GM12878 (cell line): ENCODE measurements at regions not wholly inside any gene's neighbourhood (a gene's known extent, or its start where the extent isn't known, plus 50 kb on each side); places are given as distances from the start of the nearest gene placed in this dataset.

Source experiments
- ATAC-seq: fragments of 200-7000 bp; cut with Tn5 transposase; 3 replicates; pipeline ENCODE4 v1.9.1; 2020; ENCODE audit warnings: mild to moderate bottlenecking, moderate library complexity
- BruUV-seq: library from RNA; stranded (reverse); fragments of 400-500 nt; replicated peaks from 2 replicates; lab custom pipeline; 2021; lab: Mats Ljungman, UMichigan
- CTCF ChIA-PET: fragments of 300-600 bp; sonication (Branson Sonifier 250); formaldehyde crosslinking; extraction: SDS; loops from one replicate; lab custom pipeline; 2021; ENCODE audit warnings: inconsistent platforms; lab: Yijun Ruan, JAX
- POLR2A ChIA-PET: fragments of 350-600 bp; formaldehyde crosslinking; extraction: SDS; loops from one replicate; lab custom pipeline; 2021; ENCODE audit warnings: inconsistent platforms; lab: Charles Lee
- RAD21 ChIA-PET: fragments of 300-600 bp; sonication (Branson Sonifier 250); formaldehyde crosslinking; loops from one replicate; lab custom pipeline; 2023; ENCODE audit warnings: antibody characterized with exemption; ENCODE audit not compliant: unreplicated experiment; lab: Charles Lee
- SMC1A ChIA-PET: fragments of 300-600 bp; sonication (Branson Sonifier 250); formaldehyde crosslinking; loops from one replicate; lab custom pipeline; 2023; ENCODE audit not compliant: unreplicated experiment, uncharacterized antibody; lab: Charles Lee
- DNase-seq: peaks from one replicate; pipeline ENCODE4 v3.0.0-alpha.2; 2011; ENCODE audit warnings: low read depth, low spot score
- FAIRE-seq: peaks from 3 replicates; lab custom pipeline; 2011; peaks lifted over from hg19 to GRCh38; lab: Jason Lieb, UNC
- H2AFZ ChIP-seq: 2 replicates; pipeline ENCODE4 v1.6.0; 2011; ENCODE audit warnings: low read depth, low read length, control low read depth; ENCODE audit not compliant: control insufficient read depth
- H3K27ac ChIP-seq: 2 replicates; pipeline ENCODE4 v1.5.1; 2011; ENCODE audit warnings: control low read depth; ENCODE audit not compliant: control insufficient read depth, insufficient read depth
- H3K27me3 ChIP-seq, 2 experiments: replicated peaks in 1 of 2; 2 replicates each; pipeline versions ENCODE4 v1.6.0 to v1.6.1; 2011; ENCODE audit warnings: low read length in 1 of 2; ENCODE audit not compliant: control insufficient read depth in 2 of 2, insufficient read depth in 2 of 2
- H3K36me3 ChIP-seq, 2 experiments: 2 replicates each; pipeline ENCODE4 v1.5.1; 2011; ENCODE audit warnings: low read length in 1 of 2; ENCODE audit not compliant: control insufficient read depth in 2 of 2, insufficient read depth in 2 of 2
- H3K4me1 ChIP-seq: 2 replicates; pipeline ENCODE4 v1.6.1; 2011; ENCODE audit warnings: mild to moderate bottlenecking, low read length, moderate library complexity, mixed read lengths; ENCODE audit not compliant: control insufficient read depth, insufficient read depth
- H3K4me2 ChIP-seq: 2 replicates; pipeline ENCODE4 v1.6.0; 2011; ENCODE audit warnings: control low read depth; ENCODE audit not compliant: control insufficient read depth, insufficient read depth
- H3K4me3 ChIP-seq: fragments of 200-600 bp; sonication (generic); 2 replicates; pipeline ENCODE4 v1.5.1; 2016
- H3K79me2 ChIP-seq: 2 replicates; pipeline ENCODE4 v1.6.0; 2011; ENCODE audit warnings: low read length; ENCODE audit not compliant: control insufficient read depth, insufficient read depth
- H3K9ac ChIP-seq: 2 replicates; pipeline ENCODE4 v1.8.0; 2011; ENCODE audit warnings: low read length, control low read depth, mixed read lengths; ENCODE audit not compliant: control insufficient read depth, insufficient read depth
- H3K9me3 ChIP-seq: replicated peaks from 3 replicates; pipeline ENCODE4 v1.5.1; 2011; ENCODE audit warnings: mild to moderate bottlenecking, low read length; ENCODE audit not compliant: control insufficient read depth, insufficient read depth
- H4K20me1 ChIP-seq: 2 replicates; pipeline ENCODE4 v1.6.0; 2011; ENCODE audit not compliant: control insufficient read depth, insufficient read depth
- CEBPB ChIP-seq, 2 experiments: fragments of 150-350 bp in 1 of 2; IDR thresholded peaks; 2 replicates each; pipeline ENCODE4 v1.6.1; 2012 to 2014; ENCODE audit warnings: low read depth in 2 of 2, low read length in 2 of 2, borderline replicate concordance in 1 of 2, inconsistent platforms in 1 of 2
- NBN ChIP-seq: fragments of 450-650 bp; IDR thresholded peaks from 2 replicates; pipeline ENCODE4 v1.6.1; 2016
- SIX5 ChIP-seq: IDR thresholded peaks from 2 replicates; pipeline ENCODE4 v1.6.1; 2011; ENCODE audit warnings: mild to moderate bottlenecking, low read depth, low read length, moderate library complexity; ENCODE audit not compliant: severe bottlenecking
- SPI1 ChIP-seq: IDR thresholded peaks from 2 replicates; pipeline ENCODE4 v1.6.1; 2011; ENCODE audit warnings: low read depth, mild to moderate bottlenecking, low read length, moderate library complexity, borderline replicate concordance; ENCODE audit not compliant: insufficient read depth
- WGBS: methylation state at CpG from one replicate; pipeline ENCODE4 v1.1.6; 2016; ENCODE audit warnings: low lambda C conversion rate; ENCODE audit not compliant: insufficient replicate concordance, insufficient coverage; ENCODE audit errors: missing lambda C conversion rate; 5-methylcytosine and 5-hydroxymethylcytosine counted together
- in situ Hi-C: fragments of 300-500 bp; cut with MboI; formaldehyde crosslinking; loops from 9 replicates; pipeline ENCODE4 v1.14.3; 2018; ENCODE audit warnings: mixed read lengths
- intact Hi-C: fragments of 100-400 bp; cut with micrococcal nuclease; formaldehyde crosslinking; loops from one replicate; pipeline ENCODE4 v1.14.2; 2022; ENCODE audit not compliant: unreplicated experiment

DNA sequence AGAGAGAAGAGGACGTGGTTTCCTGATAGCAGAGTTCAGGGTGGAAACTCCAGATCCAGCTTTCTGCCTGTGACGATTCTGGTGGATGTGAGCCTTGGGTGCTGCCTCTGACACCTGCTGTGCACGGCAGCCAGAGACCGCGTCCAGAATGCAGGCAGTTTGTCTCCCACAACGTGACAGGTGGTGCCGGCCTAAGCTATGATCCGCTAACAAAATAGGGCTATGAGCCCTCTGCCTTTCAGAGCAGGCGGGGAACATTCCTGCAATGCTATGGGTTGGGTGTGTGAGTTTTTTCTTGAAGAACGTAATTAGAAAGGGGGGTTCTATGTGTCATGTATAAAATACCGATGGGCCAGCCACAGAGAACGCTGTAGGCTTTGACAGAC is 297.3 kb upstream of the PRKCQ start:
- POLR2A ChIA-PET: no interaction called here
- H3K27ac ChIP-seq: no peak overlapping the region
- intact Hi-C loops: no loop called here
- FAIRE-seq: no peak
- SMC1A ChIA-PET: interaction anchor here (0.6 kb wide), 1 partner anchor 214 kb away, joined by 3 read pairs; no protein-coding TSS in a partner anchor
- no peak for DNase-seq
- TF ChIP-seq SIX5: no peak
- TF ChIP-seq NBN: no peak
- TF ChIP-seq, all 136 proteins: peak for 0
- RAD21 ChIA-PET: no interaction called here
- ATAC-seq: no peak
- H3K9ac ChIP-seq: no peak overlapping the region
- no peaks in the 10 kb centered on the region for H3K36me3 ChIP-seq
- no peak overlapping the region for H2AFZ ChIP-seq
- no peaks in the 10 kb centered on the region for H3K9me3 ChIP-seq
- no TSS peak for BruUV-seq
- H3K4me3 ChIP-seq: no peak overlapping the region
- in situ Hi-C loops: no loop called here
- H3K27me3 ChIP-seq: peaks cover 0 to 12% of the 10 kb centered on the region in 2 experiments; a peak in 2 of 4 replicates
- no peaks in the 10 kb centered on the region for H4K20me1 ChIP-seq
- CTCF ChIA-PET: interaction anchor here (0.9 to 1.0 kb wide), 2 partner anchors 10 to 27 kb away, joined by 3 read pairs; no protein-coding TSS in a partner anchor
- H3K4me1 ChIP-seq: no peaks in the 10 kb centered on the region
- H3K79me2 ChIP-seq: no peaks in the 10 kb centered on the region
- no peak overlapping the region for H3K4me2 ChIP-seq
- 51% methylated on average over 12 of the region's 12 CpGs for WGBS

DNA sequence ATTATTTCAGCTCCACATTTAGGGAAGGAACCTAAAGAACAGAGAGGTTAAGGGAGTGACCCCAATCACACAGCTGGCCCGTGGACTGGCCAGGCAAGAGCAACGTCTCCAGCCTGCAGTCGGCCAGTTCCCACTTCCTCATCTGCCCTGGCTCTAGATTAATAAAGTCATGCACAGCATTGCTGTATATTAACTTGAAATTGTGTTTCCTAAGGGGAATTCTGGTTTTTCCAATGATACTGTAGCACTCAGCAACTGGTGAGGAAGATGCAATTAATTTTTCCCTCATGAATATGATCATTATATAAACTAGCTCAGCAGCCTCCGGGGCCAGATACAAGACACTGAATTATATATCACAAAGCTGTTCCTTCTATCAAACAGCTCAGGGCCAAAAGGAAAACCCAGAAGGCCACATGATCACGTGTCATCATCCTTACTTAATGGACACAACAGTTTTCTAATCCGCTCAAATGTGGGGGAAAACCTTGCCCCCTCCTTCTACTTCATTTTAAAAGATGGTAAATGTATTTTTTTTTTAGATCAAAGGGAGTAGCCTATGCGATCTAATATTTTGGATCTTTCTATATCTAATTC is 295.3 kb upstream of the PRKCQ start:
- ATAC-seq (no peak), DNase-seq (no peak), FAIRE-seq (no peak)
- ChIA-PET CTCF (no interaction called here), POLR2A (no interaction called here), SMC1A (no interaction called here), RAD21 (no interaction called here)
- H3K9me3 ChIP-seq: no peaks in the 10 kb centered on the region
- H3K4me2 ChIP-seq: no peak overlapping the region
- intact Hi-C loops: no loop called here
- in situ Hi-C loops: no loop called here
- no peak overlapping the region for H2AFZ ChIP-seq
- H3K36me3 ChIP-seq: no peaks in the 10 kb centered on the region
- no peak overlapping the region for H3K27ac ChIP-seq
- BruUV-seq: no TSS peak
- no peak for TF ChIP-seq CEBPB (IDR thresholded peaks at IDR 0.05; ENCODE audit: borderline replicate concordance in 1 of 2, low read depth in 2 of 2, low read length in 2 of 2)
- TF ChIP-seq SPI1: peak; percentile 31; the same call in 1 of the 2 replicates
- H3K9ac ChIP-seq: no peak overlapping the region
- H4K20me1 ChIP-seq: no peaks in the 10 kb centered on the region
- no peaks in the 10 kb centered on the region for H3K4me1 ChIP-seq
- no peaks in the 10 kb centered on the region for H3K79me2 ChIP-seq
- H3K27me3 ChIP-seq: peaks cover 0 to 12% of the 10 kb centered on the region in 2 experiments; a peak in 2 of 4 replicates
- 13% methylated on average over 7 of the region's 7 CpGs for WGBS
- no peak overlapping the region for H3K4me3 ChIP-seq
